ENCODE measurements at regions not wholly inside any gene's neighbourhood (a gene's known extent, or its start where the extent isn't known, plus 50 kb on each side); places are given as distances from the start of the nearest gene placed in this dataset.

GRCh38 chr16:56019274-56019673 is 144.1 kb upstream of the CES5A start:
- TF ChIP-seq, protein P1, sequence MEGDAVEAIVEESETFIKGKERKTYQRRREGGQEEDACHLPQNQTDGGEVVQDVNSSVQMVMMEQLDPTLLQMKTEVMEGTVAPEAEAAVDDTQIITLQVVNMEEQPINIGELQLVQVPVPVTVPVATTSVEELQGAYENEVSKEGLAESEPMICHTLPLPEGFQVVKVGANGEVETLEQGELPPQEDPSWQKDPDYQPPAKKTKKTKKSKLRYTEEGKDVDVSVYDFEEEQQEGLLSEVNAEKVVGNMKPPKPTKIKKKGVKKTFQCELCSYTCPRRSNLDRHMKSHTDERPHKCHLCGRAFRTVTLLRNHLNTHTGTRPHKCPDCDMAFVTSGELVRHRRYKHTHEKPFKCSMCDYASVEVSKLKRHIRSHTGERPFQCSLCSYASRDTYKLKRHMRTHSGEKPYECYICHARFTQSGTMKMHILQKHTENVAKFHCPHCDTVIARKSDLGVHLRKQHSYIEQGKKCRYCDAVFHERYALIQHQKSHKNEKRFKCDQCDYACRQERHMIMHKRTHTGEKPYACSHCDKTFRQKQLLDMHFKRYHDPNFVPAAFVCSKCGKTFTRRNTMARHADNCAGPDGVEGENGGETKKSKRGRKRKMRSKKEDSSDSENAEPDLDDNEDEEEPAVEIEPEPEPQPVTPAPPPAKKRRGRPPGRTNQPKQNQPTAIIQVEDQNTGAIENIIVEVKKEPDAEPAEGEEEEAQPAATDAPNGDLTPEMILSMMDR (IDR thresholded peaks at IDR 0.05) = no peak
- no peak for TF ChIP-seq POLR2A (IDR thresholded peaks at IDR 0.05)
